Tibial nerve (tissue), 4 donors: ENCODE measurements at regions not wholly inside any gene's neighbourhood (a gene's known extent, or its start where the extent isn't known, plus 50 kb on each side); places are given as distances from the start of the nearest gene placed in this dataset.

Experiments
- DNase-seq, 2 donors: peaks; one replicate each; pipeline ENCODE4 v3.0.0-alpha.2; 2019; ENCODE audit warnings: low spot score in 2 of 2
- H3K27ac ChIP-seq, 4 donors: fragments of 200-600 bp; sonication (generic) in 3 of 4; one replicate each; pipeline ENCODE4 v1.5.1; 2017 to 2019; ENCODE audit warnings: mild to moderate bottlenecking in 1 of 4
- H3K27me3 ChIP-seq, 2 donors: fragments of 200-600 bp; sonication (generic) in 1 of 2; one replicate each; pipeline versions ENCODE4 v1.5.1 to v1.6.0; 2017 to 2019
- H3K36me3 ChIP-seq, 3 donors: fragments of 200-600 bp; sonication (generic); one replicate each; pipeline ENCODE4 v1.5.1; 2018 to 2019
- H3K4me1 ChIP-seq, 4 donors: fragments of 200-600 bp; sonication (generic) in 3 of 4; one replicate each; pipeline ENCODE4 v1.5.1; 2017 to 2019
- H3K4me3 ChIP-seq, 4 donors: fragments of 200-600 bp; sonication (generic) in 3 of 4; one replicate each; pipeline ENCODE4 v1.5.1; 2017 to 2019; ENCODE audit warnings: mild to moderate bottlenecking in 1 of 4, moderate library complexity in 1 of 4
- H3K9me3 ChIP-seq, 4 donors: fragments of 200-600 bp; sonication (generic) in 3 of 4; one replicate each; pipeline ENCODE4 v1.5.1; 2017 to 2019
- CTCF ChIP-seq, 5 experiments: fragments of 200-600 bp in 3 of 5; fragments of 450-650 bp in 2 of 5; sonication (generic) in 3 of 5; IDR thresholded peaks; one replicate each; pipeline ENCODE4 v1.5.1; 2016 to 2019; ENCODE audit warnings: antibody characterized with exemption in 5 of 5, mild to moderate bottlenecking in 3 of 5, moderate library complexity in 2 of 5
- EP300 ChIP-seq, 2 donors: sonication (generic); formaldehyde crosslinking; IDR thresholded peaks; one replicate each; pipeline ENCODE4 v1.6.1; 2017; ENCODE audit warnings: antibody characterized with exemption in 2 of 2, mild to moderate bottlenecking in 1 of 2
- POLR2A ChIP-seq, 2 donors: fragments of 450-650 bp; IDR thresholded peaks; one replicate each; pipeline ENCODE4 v1.6.1; 2017; ENCODE audit warnings: antibody characterized with exemption in 2 of 2, mild to moderate bottlenecking in 2 of 2, moderate library complexity in 2 of 2
- WGBS, 2 donors: methylation state at CpG; one replicate each; pipeline ENCODE4 v1.1.5; 2018; 5-methylcytosine and 5-hydroxymethylcytosine counted together

- DNase-seq = no peak
- no peaks in the 10 kb centered on the region for H3K36me3 ChIP-seq
- H3K27ac ChIP-seq = no peak overlapping the region
- H3K27me3 ChIP-seq = no peaks in the 10 kb centered on the region
- 95 to 100% methylated on average over 1 of the region's 1 CpG for WGBS, 2 donors
- no peak overlapping the region for H3K4me3 ChIP-seq
- H3K9me3 ChIP-seq = no peaks in the 10 kb centered on the region
- peaks cover 0 to 15% (median 3%) of the 10 kb centered on the region in 4 donors for H3K4me1 ChIP-seq
- TF ChIP-seq EP300 (IDR thresholded peaks at IDR 0.05) (no peak), POLR2A (IDR thresholded peaks at IDR 0.05) (no peak), CTCF (IDR thresholded peaks at IDR 0.05) (no peak)
Measured at GRCh38 chr13:50414640-50415039, 399.4 kb downstream of the KCNRG start.

- no peak for DNase-seq
- no peak overlapping the region for H3K4me3 ChIP-seq
- no peak for TF ChIP-seq POLR2A (IDR thresholded peaks at IDR 0.05)
- no peak for TF ChIP-seq CTCF (IDR thresholded peaks at IDR 0.05)
- no peak for TF ChIP-seq EP300 (IDR thresholded peaks at IDR 0.05)
- no peaks in the 10 kb centered on the region for H3K9me3 ChIP-seq
- no peak overlapping the region for H3K27ac ChIP-seq
- H3K27me3 ChIP-seq = no peaks in the 10 kb centered on the region
- H3K36me3 ChIP-seq = no peaks in the 10 kb centered on the region
- peaks cover 0 to 22% (median 7%) of the 10 kb centered on the region in 4 donors for H3K4me1 ChIP-seq
- WGBS, 2 donors = 67 to 70% methylated on average over 3 of the region's 3 CpGs
Measured at GRCh38 chr13:50415428-50415827, 400.2 kb downstream of the KCNRG start.

- WGBS, 2 donors = 78 to 81% methylated on average over 6 to 7 of the region's 7 CpGs
- no peak for TF ChIP-seq POLR2A (IDR thresholded peaks at IDR 0.05)
- no peak for TF ChIP-seq CTCF (IDR thresholded peaks at IDR 0.05)
- TF ChIP-seq EP300 (IDR thresholded peaks at IDR 0.05) = no peak
- Histone ChIP-seq H3K27ac (no peak overlapping the region), H3K9me3 (no peaks in the 10 kb centered on the region), H3K36me3 (no peaks in the 10 kb centered on the region), H3K4me1 (peaks cover 0 to 34% (median 12%) of the 10 kb centered on the region in 4 donors), H3K4me3 (no peak overlapping the region), H3K27me3 (no peaks in the 10 kb centered on the region)
- DNase-seq = no peak
Measured at GRCh38 chr13:50417597-50417996, 402.4 kb downstream of the KCNRG start.

GRCh38 chr13:50419331-50419865, 404.2 kb downstream of the KCNRG start:
- Histone ChIP-seq H3K27ac (no peak overlapping the region), H3K27me3 (no peaks in the 10 kb centered on the region), H3K36me3 (no peaks in the 10 kb centered on the region), H3K9me3 (no peaks in the 10 kb centered on the region), H3K4me1 (peaks cover 0 to 48% (median 12%) of the 10 kb centered on the region in 4 donors), H3K4me3 (no peak overlapping the region)
- TF ChIP-seq EP300 (IDR thresholded peaks at IDR 0.05) = no peak
- TF ChIP-seq CTCF (IDR thresholded peaks at IDR 0.05) = no peak
- TF ChIP-seq POLR2A (IDR thresholded peaks at IDR 0.05) = no peak
- DNase-seq = no peak
- WGBS, 2 donors = 62 to 64% methylated on average over 2 of the region's 2 CpGs

- Histone ChIP-seq H3K9me3 (no peaks in the 10 kb centered on the region), H3K27me3 (no peaks in the 10 kb centered on the region), H3K4me1 (peaks cover 0 to 48% (median 12%) of the 10 kb centered on the region in 4 donors), H3K4me3 (no peak overlapping the region), H3K36me3 (no peaks in the 10 kb centered on the region), H3K27ac (no peak overlapping the region)
- WGBS, 2 donors = 55 to 57% methylated on average over 6 of the region's 6 CpGs
- DNase-seq = no peak
- no peak for TF ChIP-seq CTCF (IDR thresholded peaks at IDR 0.05)
- TF ChIP-seq EP300 (IDR thresholded peaks at IDR 0.05) = no peak
- no peak for TF ChIP-seq POLR2A (IDR thresholded peaks at IDR 0.05)
Measured at GRCh38 chr13:50419896-50420295, 404.7 kb downstream of the KCNRG start.
